ENCODE measurements at regions not wholly inside any gene's neighbourhood (a gene's known extent, or its start where the extent isn't known, plus 50 kb on each side); places are given as distances from the start of the nearest gene placed in this dataset.
"Not testable (repeated sequence)": the region's sequence is repeated elsewhere in the genome, so short reads cannot be mapped to it uniquely, and the experiment has no call there.

GRCh38 chr18:1425679-1426078 lies 521.0 kb downstream of the ADCYAP1 start:
- DNase-seq: no peak

- no peak for DNase-seq
These were observed 530.8 kb downstream of the ADCYAP1 start for GRCh38 chr18:1435487-1435886.

- no peak for DNase-seq
These were observed 531.5 kb downstream of the ADCYAP1 start for GRCh38 chr18:1436199-1436598.

- no peak for DNase-seq
These were observed 533.8 kb downstream of the ADCYAP1 start for GRCh38 chr18:1438458-1438910.

- no peak for DNase-seq
These were observed 534.3 kb downstream of the ADCYAP1 start for GRCh38 chr18:1438967-1439366.

GRCh38 chr18:1444062-1444461 lies 539.4 kb downstream of the ADCYAP1 start:
- DNase-seq: not testable (repeated sequence)

GRCh38 chr18:1446765-1447164 lies 542.1 kb downstream of the ADCYAP1 start:
- DNase-seq: no peak

GRCh38 chr18:1452821-1453220 lies 548.1 kb downstream of the ADCYAP1 start:
- DNase-seq: no peak

- DNase-seq: no peak
These were observed 550.9 kb downstream of the ADCYAP1 start for GRCh38 chr18:1455605-1456004.

GRCh38 chr18:1458547-1458946 lies 553.9 kb downstream of the ADCYAP1 start:
- DNase-seq: no peak

GRCh38 chr18:1463981-1464380 lies 559.3 kb downstream of the ADCYAP1 start:
- no peak for DNase-seq

GRCh38 chr18:1464444-1465217 lies 560.0 kb downstream of the ADCYAP1 start:
- no peak for DNase-seq

- DNase-seq: no peak
These were observed 561.4 kb downstream of the ADCYAP1 start for GRCh38 chr18:1466035-1466434.

GRCh38 chr18:1467461-1467964 lies 562.8 kb downstream of the ADCYAP1 start:
- DNase-seq: no peak

GRCh38 chr18:1468550-1468949 lies 563.9 kb downstream of the ADCYAP1 start:
- DNase-seq: no peak

GRCh38 chr18:1475867-1476266 lies 571.2 kb downstream of the ADCYAP1 start:
- DNase-seq: no peak

- DNase-seq: no peak
These were observed 575.6 kb downstream of the ADCYAP1 start for GRCh38 chr18:1480309-1480708.

- DNase-seq: no peak
These were observed 576.9 kb downstream of the ADCYAP1 start for GRCh38 chr18:1481577-1481976.

GRCh38 chr18:1483385-1483784 lies 578.7 kb downstream of the ADCYAP1 start:
- peak; percentile 15 for DNase-seq

- DNase-seq: no peak
These were observed 582.8 kb downstream of the ADCYAP1 start for GRCh38 chr18:1487457-1487856.

GRCh38 chr18:1488394-1488793 lies 583.7 kb downstream of the ADCYAP1 start:
- no peak for DNase-seq

- DNase-seq: no peak
These were observed 584.3 kb downstream of the ADCYAP1 start for GRCh38 chr18:1488957-1489356.

- no peak for DNase-seq
These were observed 590.7 kb downstream of the ADCYAP1 start for GRCh38 chr18:1495387-1495786.

GRCh38 chr18:1496096-1496495 lies 591.4 kb downstream of the ADCYAP1 start:
- DNase-seq: no peak

GRCh38 chr18:1498216-1498615 lies 593.5 kb downstream of the ADCYAP1 start:
- DNase-seq: peak; percentile 46
